CD14-positive monocyte (primary cell): ENCODE measurements at regions not wholly inside any gene's neighbourhood (a gene's known extent, or its start where the extent isn't known, plus 50 kb on each side); places are given as distances from the start of the nearest gene placed in this dataset.

Experiments used
- DNase-seq, 3 donors: peaks; one replicate each; pipeline ENCODE4 v3.0.0-alpha.2; 2011 to 2022
- H2AFZ ChIP-seq: 2 replicates; pipeline ENCODE4 v1.6.0; 2012; ENCODE audit warnings: mild to moderate bottlenecking, low read depth, low read length, inconsistent platforms; ENCODE audit not compliant: insufficient read depth, poor library complexity, severe bottlenecking
- H3K27ac ChIP-seq, 2 donors: 1 replicate in 1 of 2; 2 replicates in 1 of 2; pipeline ENCODE4 v1.5.1; 2012 to 2013; ENCODE audit warnings: low read length in 2 of 2, control low read depth in 1 of 2, inconsistent platforms in 1 of 2, low read depth in 1 of 2, mild to moderate bottlenecking in 1 of 2
- H3K27me3 ChIP-seq, 2 donors: one replicate each; pipeline versions ENCODE4 v1.6.0 to v1.6.1; 2011 to 2013; ENCODE audit warnings: low read length in 2 of 2; ENCODE audit not compliant: control insufficient read depth in 2 of 2, insufficient read depth in 2 of 2
- H3K36me3 ChIP-seq, 2 donors: replicated peaks in 1 of 2; 1 replicate in 1 of 2; 2 replicates in 1 of 2; pipeline versions ENCODE4 v1.5.1 to v1.6.1; 2012 to 2013; ENCODE audit warnings: low read length in 2 of 2, control low read depth in 1 of 2, inconsistent platforms in 1 of 2, mild to moderate bottlenecking in 1 of 2; ENCODE audit not compliant: insufficient read depth in 2 of 2, control insufficient read depth in 1 of 2
- H3K4me1 ChIP-seq, 2 donors: 1 replicate in 1 of 2; 2 replicates in 1 of 2; pipeline versions ENCODE4 v1.5.1 to v1.6.1; 2012 to 2013; ENCODE audit warnings: low read length in 2 of 2, control low read depth in 1 of 2, inconsistent platforms in 1 of 2, mild to moderate bottlenecking in 1 of 2, moderate library complexity in 1 of 2; ENCODE audit not compliant: insufficient read depth in 2 of 2, control insufficient read depth in 1 of 2
- H3K4me2 ChIP-seq: replicated peaks from 2 replicates; pipeline ENCODE3; 2012; ENCODE audit warnings: low read length, moderate library complexity, mild to moderate bottlenecking; ENCODE audit not compliant: poor library complexity, severe bottlenecking; ENCODE audit errors: extremely low read depth
- H3K4me3 ChIP-seq, 3 experiments: fragments of 200-600 bp in 1 of 3; sonication (generic) in 1 of 3; replicated peaks in 1 of 3; 1 replicate in 2 of 3; 2 replicates in 1 of 3; pipeline ENCODE4 v1.5.1; 2011 to 2013; ENCODE audit warnings: low read length in 3 of 3, mild to moderate bottlenecking in 3 of 3, control low read depth in 2 of 3, low read depth in 2 of 3, inconsistent platforms in 1 of 3, moderate library complexity in 1 of 3
- H3K79me2 ChIP-seq: 2 replicates; pipeline ENCODE4 v1.6.0; 2012; ENCODE audit warnings: mild to moderate bottlenecking, control low read depth, inconsistent platforms, low read length, moderate library complexity; ENCODE audit not compliant: insufficient read depth
- H3K9ac ChIP-seq: 2 replicates; pipeline ENCODE4 v1.6.0; 2017; ENCODE audit warnings: low read length, mild to moderate bottlenecking; ENCODE audit not compliant: insufficient read depth, poor library complexity, severe bottlenecking
- H3K9me3 ChIP-seq, 2 donors: replicated peaks in 1 of 2; 1 replicate in 1 of 2; 2 replicates in 1 of 2; pipeline versions ENCODE4 v1.5.1 to v1.6.1; 2012 to 2013; ENCODE audit warnings: low read length in 2 of 2, control low read depth in 1 of 2; ENCODE audit not compliant: control insufficient read depth in 1 of 2, insufficient read depth in 1 of 2
- H4K20me1 ChIP-seq: 2 replicates; pipeline ENCODE4 v1.6.0; 2012; ENCODE audit warnings: mild to moderate bottlenecking, low read length, control low read depth, moderate library complexity; ENCODE audit not compliant: insufficient read depth
- H3K27ac Mint-ChIP-seq, 7 donors: one replicate each; pipeline ENCODE4 v1.8.0; 2020; ENCODE audit warnings: mild to moderate bottlenecking in 7 of 7, mixed read lengths in 7 of 7, moderate library complexity in 6 of 7, inconsistent platforms in 2 of 7
- H3K27me3 Mint-ChIP-seq, 3 donors: one replicate each; pipeline ENCODE4 v1.8.0; 2021 to 2022; ENCODE audit warnings: low read depth in 3 of 3, mild to moderate bottlenecking in 3 of 3, mixed read lengths in 3 of 3, moderate library complexity in 3 of 3, inconsistent platforms in 1 of 3
- H3K36me3 Mint-ChIP-seq, 2 donors: one replicate each; pipeline ENCODE4 v1.8.0; 2020; ENCODE audit warnings: mixed read lengths in 2 of 2, inconsistent platforms in 1 of 2, mild to moderate bottlenecking in 1 of 2
- H3K4me1 Mint-ChIP-seq: one replicate; pipeline ENCODE4 v1.8.0; 2020; ENCODE audit warnings: mild to moderate bottlenecking, mixed read lengths
- H3K4me3 Mint-ChIP-seq, 2 donors: one replicate each; pipeline ENCODE4 v1.8.0; 2020; ENCODE audit warnings: mild to moderate bottlenecking in 2 of 2, mixed read lengths in 2 of 2, moderate library complexity in 1 of 2
- H3K9me3 Mint-ChIP-seq, 7 donors: one replicate each; pipeline ENCODE4 v1.8.0; 2020 to 2022; ENCODE audit warnings: mixed read lengths in 7 of 7, mild to moderate bottlenecking in 6 of 7, moderate library complexity in 6 of 7, inconsistent platforms in 2 of 7
- WGBS: methylation state at CpG from one replicate; pipeline ENCODE4 v1.1.5; 2013; ENCODE audit warnings: missing lambda C conversion rate; ENCODE audit not compliant: insufficient coverage; 5-methylcytosine and 5-hydroxymethylcytosine counted together
- intact Hi-C, 2 donors: fragments of 100-400 bp; cut with micrococcal nuclease; formaldehyde crosslinking; loops; one replicate each; pipeline versions ENCODE4 v1.15.0 to v1.15.1; 2023
- TF ChIP-seq, protein P1 (sequence below): fragments of 200-600 bp; IDR thresholded peaks from one replicate; pipeline ENCODE4 v1.8.0; 2022; ENCODE audit warnings: antibody characterized with exemption, mild to moderate bottlenecking

DNA sequence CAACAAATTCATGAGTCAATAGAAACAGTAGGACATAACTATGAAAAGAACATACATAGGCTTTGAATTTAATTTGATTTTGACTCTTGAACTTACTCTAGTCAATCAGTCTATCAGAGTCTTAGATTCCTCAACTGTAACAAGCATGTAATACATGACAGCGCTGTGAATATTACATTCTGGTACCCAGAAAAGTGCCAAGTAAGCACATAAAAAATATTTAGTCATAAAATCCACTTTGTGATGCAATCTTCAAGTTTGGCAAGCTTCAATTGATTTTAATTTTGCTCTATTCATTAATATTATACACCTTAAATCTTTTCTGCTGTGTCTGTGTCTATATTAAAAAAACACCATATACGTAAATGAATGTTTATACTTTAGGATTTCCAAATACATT lies 483.3 kb downstream of the PRR32 start:
- Mint-ChIP-seq H3K36me3 (no peaks in the 10 kb centered on the region), H3K9me3 (peaks cover 0 to 9% (median 2%) of the 10 kb centered on the region in 7 donors), H3K27ac (no peak overlapping the region), H3K4me1 (no peaks in the 10 kb centered on the region), H3K4me3 (no peak overlapping the region), H3K27me3 (no peaks in the 10 kb centered on the region)
- no peaks in the 10 kb centered on the region for H3K79me2 ChIP-seq
- no peak for DNase-seq
- H3K4me3 ChIP-seq = no peak overlapping the region
- no peak overlapping the region for H3K27ac ChIP-seq
- H3K4me1 ChIP-seq = no peaks in the 10 kb centered on the region
- H3K36me3 ChIP-seq = no peaks in the 10 kb centered on the region
- intact Hi-C loops = no loop called here
- no peaks in the 10 kb centered on the region for H3K27me3 ChIP-seq
- no peak overlapping the region for H3K4me2 ChIP-seq
- no CpG with 5 or more reads among the region's 2 CpGs for WGBS
- no peak overlapping the region for H3K9ac ChIP-seq
- no peak overlapping the region for H2AFZ ChIP-seq
- peaks cover 0 to 11% of the 10 kb centered on the region in 2 donors for H3K9me3 ChIP-seq
- no peaks in the 10 kb centered on the region for H4K20me1 ChIP-seq
- TF ChIP-seq, protein P1, sequence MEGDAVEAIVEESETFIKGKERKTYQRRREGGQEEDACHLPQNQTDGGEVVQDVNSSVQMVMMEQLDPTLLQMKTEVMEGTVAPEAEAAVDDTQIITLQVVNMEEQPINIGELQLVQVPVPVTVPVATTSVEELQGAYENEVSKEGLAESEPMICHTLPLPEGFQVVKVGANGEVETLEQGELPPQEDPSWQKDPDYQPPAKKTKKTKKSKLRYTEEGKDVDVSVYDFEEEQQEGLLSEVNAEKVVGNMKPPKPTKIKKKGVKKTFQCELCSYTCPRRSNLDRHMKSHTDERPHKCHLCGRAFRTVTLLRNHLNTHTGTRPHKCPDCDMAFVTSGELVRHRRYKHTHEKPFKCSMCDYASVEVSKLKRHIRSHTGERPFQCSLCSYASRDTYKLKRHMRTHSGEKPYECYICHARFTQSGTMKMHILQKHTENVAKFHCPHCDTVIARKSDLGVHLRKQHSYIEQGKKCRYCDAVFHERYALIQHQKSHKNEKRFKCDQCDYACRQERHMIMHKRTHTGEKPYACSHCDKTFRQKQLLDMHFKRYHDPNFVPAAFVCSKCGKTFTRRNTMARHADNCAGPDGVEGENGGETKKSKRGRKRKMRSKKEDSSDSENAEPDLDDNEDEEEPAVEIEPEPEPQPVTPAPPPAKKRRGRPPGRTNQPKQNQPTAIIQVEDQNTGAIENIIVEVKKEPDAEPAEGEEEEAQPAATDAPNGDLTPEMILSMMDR = no peak

DNA sequence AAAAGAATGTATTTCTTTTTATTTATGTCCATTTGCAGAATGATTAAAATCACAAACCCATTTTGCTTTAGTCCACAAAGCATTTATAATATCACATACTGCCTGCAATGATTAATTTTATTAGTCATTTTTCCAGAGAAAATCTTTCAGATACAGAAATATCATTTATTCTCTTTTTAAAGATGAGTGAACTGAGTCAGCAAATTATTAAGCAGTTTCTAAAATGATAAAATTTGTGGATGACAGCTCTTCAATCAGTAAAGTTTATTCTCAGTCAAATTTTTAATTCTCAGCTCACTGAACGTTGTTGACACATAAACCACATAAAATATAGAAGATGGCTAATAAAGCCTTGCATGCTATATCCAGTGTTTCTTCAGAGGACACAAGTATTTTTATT lies 485.5 kb downstream of the PRR32 start:
- H3K9ac ChIP-seq = no peak overlapping the region
- H3K4me1 Mint-ChIP-seq = no peaks in the 10 kb centered on the region
- TF ChIP-seq, protein P1 = no peak
- DNase-seq = no peak
- H3K79me2 ChIP-seq = no peaks in the 10 kb centered on the region
- H3K9me3 ChIP-seq = peaks cover 0 to 11% of the 10 kb centered on the region in 2 donors
- H3K4me3 ChIP-seq = no peak overlapping the region
- no peak overlapping the region for H2AFZ ChIP-seq
- intact Hi-C loops = no loop called here
- no peak overlapping the region for H3K4me3 Mint-ChIP-seq
- no peaks in the 10 kb centered on the region for H3K4me1 ChIP-seq
- H3K4me2 ChIP-seq = no peak overlapping the region
- peaks cover 0 to 9% (median 2%) of the 10 kb centered on the region in 7 donors for H3K9me3 Mint-ChIP-seq
- H4K20me1 ChIP-seq = no peaks in the 10 kb centered on the region
- H3K36me3 Mint-ChIP-seq = no peaks in the 10 kb centered on the region
- no peak overlapping the region for H3K27ac Mint-ChIP-seq
- no peak overlapping the region for H3K27ac ChIP-seq
- peaks cover 0 to 2% (median 0%) of the 10 kb centered on the region in 3 donors for H3K27me3 Mint-ChIP-seq
- no peaks in the 10 kb centered on the region for H3K27me3 ChIP-seq
- no peaks in the 10 kb centered on the region for H3K36me3 ChIP-seq
- WGBS = no CpG with 5 or more reads among the region's 1 CpG
